ENCODE measurements at regions not wholly inside any gene's neighbourhood (a gene's known extent, or its start where the extent isn't known, plus 50 kb on each side); places are given as distances from the start of the nearest gene placed in this dataset.

DNA sequence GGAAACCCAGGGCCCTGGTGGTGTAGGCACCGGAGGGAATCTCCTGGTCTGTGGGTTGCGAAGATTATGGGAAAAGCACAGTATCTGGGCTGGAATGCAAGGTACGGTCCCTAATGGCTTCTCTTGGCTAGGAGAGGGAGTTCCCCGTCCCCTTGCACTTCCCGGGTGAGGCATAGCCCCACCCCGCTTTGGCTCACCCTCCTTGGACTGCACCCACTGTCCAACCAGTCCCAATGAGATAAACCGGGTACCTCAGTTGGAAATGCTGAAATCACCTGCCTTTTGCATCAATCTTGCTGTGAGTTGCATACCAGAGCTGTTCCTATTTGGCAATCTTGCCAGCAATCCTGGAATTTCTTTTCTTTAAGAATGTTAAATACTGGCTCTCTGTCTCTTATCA lies 1429.1 kb downstream of the MAT2B start:
- DNase-seq (no peak), ATAC-seq (no peak)
- TF ChIP-seq POLR2A (IDR thresholded peaks at IDR 0.05) (no peak), CTCF (IDR thresholded peaks at IDR 0.05 in 4 of 5, conservative IDR thresholded peaks at IDR 0.05 in 1 of 5) (no peak)
- intact Hi-C loops (cut with DNase I; ENCODE audit: low total_unique reads) (no loop called here), in situ Hi-C loops (cut with MboI; ENCODE audit: low sequenced_read_pairs in 4 of 4) (no loop called here)
- Histone ChIP-seq H3K9me3 (no peaks in the 10 kb centered on the region), H3K4me3 (no peak overlapping the region), H3K36me3 (no peaks in the 10 kb centered on the region), H3K27me3 (no peaks in the 10 kb centered on the region), H3K4me1 (no peaks in the 10 kb centered on the region), H3K27ac (no peak overlapping the region)

DNA sequence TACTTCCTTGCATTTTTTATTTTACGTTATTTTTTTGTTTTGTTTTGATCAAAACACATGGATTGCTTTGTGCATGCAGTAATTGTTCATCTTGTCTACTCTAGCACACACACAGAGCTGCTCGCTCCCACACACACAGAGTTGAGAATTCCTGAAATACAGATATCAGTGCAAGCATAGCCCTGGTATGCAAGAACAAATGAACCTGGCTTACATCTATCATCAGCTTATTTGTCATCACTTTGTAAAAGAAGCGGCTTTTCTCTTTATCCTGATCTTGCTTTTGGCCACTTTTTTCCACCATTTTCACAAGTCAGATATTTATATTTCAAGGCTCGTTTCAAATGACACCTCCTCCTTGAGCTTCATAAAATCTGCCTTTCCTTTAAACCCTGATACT lies 1435.7 kb downstream of the MAT2B start:
- no peaks in the 10 kb centered on the region for H3K27me3 ChIP-seq
- no peaks in the 10 kb centered on the region for H3K4me1 ChIP-seq
- H3K27ac ChIP-seq: no peak overlapping the region
- in situ Hi-C loops (cut with MboI; ENCODE audit: low sequenced_read_pairs in 4 of 4) (no loop called here), intact Hi-C loops (cut with DNase I; ENCODE audit: low total_unique reads) (no loop called here)
- no peaks in the 10 kb centered on the region for H3K36me3 ChIP-seq
- H3K4me3 ChIP-seq: no peak overlapping the region
- ATAC-seq: no peak
- no peak for DNase-seq
- TF ChIP-seq POLR2A (IDR thresholded peaks at IDR 0.05) (no peak), CTCF (IDR thresholded peaks at IDR 0.05 in 4 of 5, conservative IDR thresholded peaks at IDR 0.05 in 1 of 5) (no peak)
- H3K9me3 ChIP-seq: no peaks in the 10 kb centered on the region

DNA sequence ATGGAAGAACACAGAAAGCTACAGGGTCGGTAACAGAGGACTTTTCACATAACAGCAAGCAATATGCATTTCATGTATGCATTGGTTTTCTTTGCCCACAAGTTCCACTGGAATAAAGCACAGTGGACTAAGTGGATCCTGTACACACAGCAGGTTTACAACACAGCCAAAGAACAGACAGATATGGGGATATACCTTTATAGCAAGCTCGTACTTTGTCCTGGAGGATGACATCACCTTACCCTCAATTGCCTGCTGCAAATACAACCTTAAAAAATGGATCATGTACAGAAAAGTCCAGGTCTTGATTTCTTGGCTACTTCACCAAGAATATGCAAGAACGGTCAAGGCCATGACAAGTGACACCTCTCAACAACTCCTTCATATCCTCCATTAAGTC lies 1445.5 kb downstream of the MAT2B start:
- ATAC-seq (no peak), DNase-seq (no peak)
- Histone ChIP-seq H3K4me3 (no peak overlapping the region), H3K27ac (no peak overlapping the region), H3K27me3 (no peaks in the 10 kb centered on the region), H3K36me3 (no peaks in the 10 kb centered on the region), H3K9me3 (no peaks in the 10 kb centered on the region), H3K4me1 (no peaks in the 10 kb centered on the region)
- in situ Hi-C loops (cut with MboI; ENCODE audit: low sequenced_read_pairs in 4 of 4) (no loop called here), intact Hi-C loops (cut with DNase I; ENCODE audit: low total_unique reads) (no loop called here)
- TF ChIP-seq CTCF (IDR thresholded peaks at IDR 0.05 in 4 of 5, conservative IDR thresholded peaks at IDR 0.05 in 1 of 5) (no peak), POLR2A (IDR thresholded peaks at IDR 0.05) (no peak)

DNA sequence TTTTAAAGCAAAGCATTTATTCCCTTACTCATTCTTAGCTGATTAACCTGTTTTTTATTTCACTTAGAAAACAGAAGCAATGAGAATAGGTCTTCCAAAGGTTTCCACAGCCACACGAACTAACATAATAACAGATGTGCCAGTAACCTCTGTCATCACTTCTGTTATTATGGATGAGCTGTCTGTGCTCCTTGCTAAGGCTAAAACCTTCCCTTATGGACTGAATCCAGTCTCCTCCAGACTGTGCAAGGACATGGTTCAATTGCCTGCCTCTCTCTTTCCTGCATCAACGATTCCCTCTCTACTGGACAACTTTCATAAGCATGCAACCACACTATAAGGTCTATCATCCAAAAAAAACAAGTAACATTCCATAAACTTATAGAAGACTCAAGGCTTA lies 1446.2 kb downstream of the MAT2B start:
- Histone ChIP-seq H3K4me3 (no peak overlapping the region), H3K27me3 (no peaks in the 10 kb centered on the region), H3K27ac (no peak overlapping the region), H3K4me1 (no peaks in the 10 kb centered on the region), H3K9me3 (no peaks in the 10 kb centered on the region), H3K36me3 (no peaks in the 10 kb centered on the region)
- in situ Hi-C loops (cut with MboI; ENCODE audit: low sequenced_read_pairs in 4 of 4): no loop called here
- no peak for TF ChIP-seq POLR2A (IDR thresholded peaks at IDR 0.05)
- no peak for TF ChIP-seq CTCF (IDR thresholded peaks at IDR 0.05 in 4 of 5, conservative IDR thresholded peaks at IDR 0.05 in 1 of 5)
- intact Hi-C loops (cut with DNase I; ENCODE audit: low total_unique reads): no loop called here
- DNase-seq: no peak
- ATAC-seq: no peak

DNA sequence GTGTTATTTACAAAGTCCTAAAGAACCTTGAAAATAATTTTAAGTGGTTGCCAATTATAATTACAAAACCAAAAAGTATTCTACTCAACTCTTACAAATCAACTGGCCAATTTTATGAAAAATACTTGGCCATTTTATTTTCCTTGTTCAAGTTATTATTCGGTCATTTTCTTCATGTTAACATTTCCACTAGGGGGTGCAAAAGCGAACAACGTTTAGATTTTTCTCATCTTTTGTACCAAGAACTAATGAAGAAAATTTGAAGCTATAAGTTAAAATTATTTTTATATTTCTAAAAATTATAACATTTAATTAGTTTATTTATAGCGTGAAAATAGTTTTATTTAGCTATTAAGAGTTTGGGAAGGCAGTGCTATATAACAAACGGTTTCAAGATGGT lies 1453.3 kb downstream of the MAT2B start:
- no peak for DNase-seq
- Histone ChIP-seq H3K36me3 (no peaks in the 10 kb centered on the region), H3K4me1 (no peaks in the 10 kb centered on the region), H3K27ac (no peak overlapping the region), H3K9me3 (no peaks in the 10 kb centered on the region), H3K27me3 (no peaks in the 10 kb centered on the region), H3K4me3 (no peak overlapping the region)
- no peak for ATAC-seq
- no peak for TF ChIP-seq CTCF (IDR thresholded peaks at IDR 0.05 in 4 of 5, conservative IDR thresholded peaks at IDR 0.05 in 1 of 5)
- TF ChIP-seq POLR2A (IDR thresholded peaks at IDR 0.05): no peak
- in situ Hi-C loops (cut with MboI; ENCODE audit: low sequenced_read_pairs in 4 of 4) (no loop called here), intact Hi-C loops (cut with DNase I; ENCODE audit: low total_unique reads) (no loop called here)

All from gastrocnemius medialis (tissue), 4 donors.